NCI-H460 (cell line): ENCODE measurements at regions not wholly inside any gene's neighbourhood (a gene's known extent, or its start where the extent isn't known, plus 50 kb on each side); places are given as distances from the start of the nearest gene placed in this dataset.

Experiments
- DNase-seq: peaks from one replicate; pipeline ENCODE4 v3.0.0-alpha.2; 2016; ENCODE audit warnings: low read depth; ENCODE audit errors: extremely low read depth

- DNase-seq: no peak
Measured at GRCh38 chr14:87566991-87567390, 426.0 kb downstream of the GALC start.

GRCh38 chr14:87547536-87547935 lies 445.4 kb downstream of the GALC start:
- no peak for DNase-seq

GRCh38 chr14:87542288-87542687 lies 450.7 kb downstream of the GALC start:
- DNase-seq: no peak

DNA sequence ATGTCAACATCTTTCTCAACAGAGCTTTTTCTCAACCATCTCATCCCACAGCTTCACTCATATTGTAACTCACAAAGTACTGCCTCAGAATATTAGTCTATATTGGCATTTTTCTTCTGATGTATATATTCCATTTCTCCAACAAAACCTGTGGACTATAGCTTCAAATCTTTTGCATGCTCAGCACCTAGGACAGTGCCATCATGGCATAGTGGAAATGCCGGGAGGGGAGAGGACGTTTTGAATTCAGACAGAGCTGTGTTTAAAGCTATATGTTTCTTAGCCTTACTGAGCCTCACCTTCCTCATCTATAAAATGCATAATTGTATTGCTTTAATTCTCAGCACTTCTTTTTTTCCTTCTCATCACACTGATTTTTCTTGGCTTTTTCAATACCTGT lies 452.6 kb downstream of the GALC start:
- DNase-seq: no peak

GRCh38 chr14:87529081-87529480 lies 463.9 kb downstream of the GALC start:
- DNase-seq: no peak

DNA sequence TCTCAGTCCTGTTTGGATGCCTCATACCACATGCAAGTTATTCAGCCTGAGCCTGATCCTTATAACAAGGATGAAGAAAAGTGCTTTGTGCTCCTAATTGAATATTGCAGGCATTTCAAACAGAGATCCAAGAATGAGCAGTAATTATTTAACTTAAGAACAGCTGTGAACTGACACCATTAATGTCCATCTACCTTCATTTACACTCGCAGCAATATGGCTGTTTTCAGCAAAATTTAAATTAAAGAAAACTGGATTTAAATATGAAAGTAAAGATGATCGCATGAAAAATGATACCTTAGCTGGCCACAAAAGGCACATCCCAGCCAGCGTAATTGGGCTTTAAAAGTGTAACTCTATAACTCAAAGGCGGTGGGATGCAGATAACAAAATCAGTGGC lies 466.3 kb downstream of the GALC start:
- no peak for DNase-seq

- DNase-seq: no peak
Measured at GRCh38 chr14:87524011-87524410, 469.0 kb downstream of the GALC start.

GRCh38 chr14:87522575-87522974 lies 470.4 kb downstream of the GALC start:
- DNase-seq: no peak

GRCh38 chr14:87508333-87508732 lies 484.6 kb downstream of the GALC start:
- DNase-seq: no peak

DNA sequence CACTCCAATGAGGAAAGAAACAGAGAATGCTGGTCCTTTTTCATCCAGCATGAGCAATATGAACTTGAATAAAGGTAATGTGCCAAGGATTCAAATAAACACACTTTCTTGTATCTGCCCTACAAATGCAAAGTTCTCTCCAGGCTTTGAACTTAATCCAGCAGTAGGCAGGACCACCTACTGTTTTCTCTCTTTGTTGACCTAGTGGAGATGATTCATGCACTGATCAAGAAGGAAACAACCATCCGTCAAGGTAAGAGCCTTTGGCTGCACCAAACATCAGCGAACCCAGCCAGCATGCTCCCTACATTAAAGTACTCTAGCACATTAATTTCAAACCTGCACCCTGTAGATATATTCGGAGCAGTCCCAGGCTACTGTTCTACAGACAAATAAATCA lies 489.3 kb downstream of the GALC start:
- no peak for DNase-seq

- no peak for DNase-seq
Measured at GRCh38 chr14:87497301-87497700, 495.7 kb downstream of the GALC start.

GRCh38 chr14:87494010-87494409 lies 499.0 kb downstream of the GALC start:
- DNase-seq: no peak

GRCh38 chr14:87492561-87492960 lies 500.4 kb downstream of the GALC start:
- DNase-seq: no peak

GRCh38 chr14:87491816-87492215 lies 501.2 kb downstream of the GALC start:
- DNase-seq: no peak

DNA sequence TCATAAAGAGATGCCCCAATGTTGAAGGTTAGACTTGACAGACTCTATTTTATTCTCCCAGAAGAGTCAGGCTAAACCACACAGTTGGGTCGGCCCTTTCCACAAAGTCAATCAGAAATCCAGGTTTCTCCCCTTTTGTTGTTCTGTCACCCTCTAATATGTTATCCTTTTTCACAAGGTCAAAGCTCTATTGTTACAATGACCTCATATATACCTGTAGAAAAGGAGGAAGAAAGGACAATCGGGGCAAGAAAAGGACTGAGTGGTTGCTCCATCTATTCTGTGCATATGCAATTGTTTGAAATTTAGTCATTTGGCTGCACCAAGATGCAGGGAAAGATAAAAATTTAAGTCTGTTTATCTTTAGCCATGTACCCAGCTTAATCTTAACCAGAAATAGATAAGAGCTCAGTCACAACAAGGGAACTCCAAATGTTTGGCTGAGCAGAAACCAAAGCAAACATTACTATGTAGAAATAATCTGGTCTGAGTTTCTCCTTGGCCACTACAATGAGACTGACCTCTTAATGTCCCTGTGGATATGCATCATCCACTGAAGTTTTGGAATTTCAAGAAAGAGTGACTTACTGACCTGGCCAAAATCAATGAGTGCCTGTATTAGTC lies 503.7 kb downstream of the GALC start:
- DNase-seq: no peak

- no peak for DNase-seq
Measured at GRCh38 chr14:87483271-87484260, 509.4 kb downstream of the GALC start.

- no peak for DNase-seq
Measured at GRCh38 chr14:87468531-87468930, 524.5 kb downstream of the GALC start.

- no peak for DNase-seq
Measured at GRCh38 chr14:87467578-87467977, 525.4 kb downstream of the GALC start.

DNA sequence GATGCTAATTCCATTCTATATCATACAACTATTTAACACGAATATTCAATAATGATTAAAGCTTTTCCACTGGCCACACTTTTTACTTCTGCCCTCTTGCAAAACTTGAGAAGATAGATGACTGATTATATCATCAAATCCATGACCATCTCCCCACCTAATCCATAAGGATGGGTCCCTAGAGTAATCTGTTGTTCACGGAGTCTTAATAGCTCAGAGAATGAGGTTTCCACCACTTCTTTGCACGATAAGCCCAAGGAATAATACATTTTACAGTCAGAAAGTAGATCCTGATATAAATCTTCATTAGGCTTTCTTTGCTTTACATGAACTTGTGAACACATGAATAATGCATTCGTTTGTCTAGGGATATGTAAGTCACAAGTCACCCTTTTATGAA lies 527.2 kb downstream of the GALC start:
- DNase-seq: no peak

GRCh38 chr14:87461704-87462103 lies 531.3 kb downstream of the GALC start:
- no peak for DNase-seq

- peak; percentile 5 for DNase-seq
Measured at GRCh38 chr14:87457720-87458119, 535.3 kb downstream of the GALC start.

GRCh38 chr14:87450193-87450592 lies 542.8 kb downstream of the GALC start:
- no peak for DNase-seq
